ENCODE measurements at regions not wholly inside any gene's neighbourhood (a gene's known extent, or its start where the extent isn't known, plus 50 kb on each side); places are given as distances from the start of the nearest gene placed in this dataset.
A peak's percentile ranks its signal among the peaks of the same experiment; 100 is the strongest.

- intact Hi-C loops (cut with DNase I) = no loop called here
- WGBS, 3 donors = 94 to 96% (median 94%) methylated on average over 6 of the region's 6 CpGs
- H3K4me3 ChIP-seq = no peak overlapping the region
- no peaks in the 10 kb centered on the region for H3K36me3 ChIP-seq (ENCODE audit: insufficient read depth in 1 of 2, low read depth in 1 of 2)
- H3K4me1 ChIP-seq = peaks cover 17% of the 10 kb centered on the region
- H3K27ac ChIP-seq = no peak overlapping the region
- TF ChIP-seq, protein P1, sequence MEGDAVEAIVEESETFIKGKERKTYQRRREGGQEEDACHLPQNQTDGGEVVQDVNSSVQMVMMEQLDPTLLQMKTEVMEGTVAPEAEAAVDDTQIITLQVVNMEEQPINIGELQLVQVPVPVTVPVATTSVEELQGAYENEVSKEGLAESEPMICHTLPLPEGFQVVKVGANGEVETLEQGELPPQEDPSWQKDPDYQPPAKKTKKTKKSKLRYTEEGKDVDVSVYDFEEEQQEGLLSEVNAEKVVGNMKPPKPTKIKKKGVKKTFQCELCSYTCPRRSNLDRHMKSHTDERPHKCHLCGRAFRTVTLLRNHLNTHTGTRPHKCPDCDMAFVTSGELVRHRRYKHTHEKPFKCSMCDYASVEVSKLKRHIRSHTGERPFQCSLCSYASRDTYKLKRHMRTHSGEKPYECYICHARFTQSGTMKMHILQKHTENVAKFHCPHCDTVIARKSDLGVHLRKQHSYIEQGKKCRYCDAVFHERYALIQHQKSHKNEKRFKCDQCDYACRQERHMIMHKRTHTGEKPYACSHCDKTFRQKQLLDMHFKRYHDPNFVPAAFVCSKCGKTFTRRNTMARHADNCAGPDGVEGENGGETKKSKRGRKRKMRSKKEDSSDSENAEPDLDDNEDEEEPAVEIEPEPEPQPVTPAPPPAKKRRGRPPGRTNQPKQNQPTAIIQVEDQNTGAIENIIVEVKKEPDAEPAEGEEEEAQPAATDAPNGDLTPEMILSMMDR (IDR thresholded peaks at IDR 0.05) = no peak
- no peaks in the 10 kb centered on the region for H3K9me3 ChIP-seq
- DNase-seq (no peak), ATAC-seq (no peak)
- no peaks in the 10 kb centered on the region for H3K27me3 ChIP-seq (ENCODE audit: insufficient read depth in 3 of 3, low read length in 2 of 3)
Measured at GRCh38 chr20:58003525-58003924, 224.9 kb downstream of the ANKRD60 start.

DNA sequence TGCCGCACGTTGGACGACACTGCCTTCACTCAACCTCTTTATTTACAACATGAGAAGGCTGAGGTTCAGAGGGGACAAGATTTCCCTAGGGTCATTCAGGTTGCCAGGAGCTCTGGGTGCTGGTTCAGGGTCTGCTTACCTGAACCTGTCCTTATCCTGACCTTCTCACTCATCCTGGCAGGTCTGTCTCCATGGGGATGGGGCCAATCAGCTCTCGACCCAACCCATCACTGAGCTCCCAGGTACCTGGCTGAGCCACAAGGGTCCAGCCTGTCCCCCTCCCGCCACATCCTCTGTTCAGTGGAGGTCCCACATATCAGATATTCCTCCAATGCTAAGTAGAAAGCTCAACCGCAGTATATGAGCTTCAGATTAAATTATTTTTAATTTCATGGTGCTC lies 225.6 kb downstream of the ANKRD60 start:
- Histone ChIP-seq H3K27ac (no peak overlapping the region), H3K9me3 (no peaks in the 10 kb centered on the region), H3K27me3 (ENCODE audit: insufficient read depth in 3 of 3, low read length in 2 of 3) (no peaks in the 10 kb centered on the region), H3K4me1 (peaks cover 17% of the 10 kb centered on the region), H3K4me3 (no peak overlapping the region), H3K36me3 (ENCODE audit: insufficient read depth in 1 of 2, low read depth in 1 of 2) (no peaks in the 10 kb centered on the region)
- DNase-seq (no peak), ATAC-seq (no peak)
- WGBS, 3 donors = 89 to 93% (median 92%) methylated on average over 6 of the region's 6 CpGs
- intact Hi-C loops (cut with DNase I) = no loop called here
- TF ChIP-seq, protein P1 (IDR thresholded peaks at IDR 0.05) = no peak

DNA sequence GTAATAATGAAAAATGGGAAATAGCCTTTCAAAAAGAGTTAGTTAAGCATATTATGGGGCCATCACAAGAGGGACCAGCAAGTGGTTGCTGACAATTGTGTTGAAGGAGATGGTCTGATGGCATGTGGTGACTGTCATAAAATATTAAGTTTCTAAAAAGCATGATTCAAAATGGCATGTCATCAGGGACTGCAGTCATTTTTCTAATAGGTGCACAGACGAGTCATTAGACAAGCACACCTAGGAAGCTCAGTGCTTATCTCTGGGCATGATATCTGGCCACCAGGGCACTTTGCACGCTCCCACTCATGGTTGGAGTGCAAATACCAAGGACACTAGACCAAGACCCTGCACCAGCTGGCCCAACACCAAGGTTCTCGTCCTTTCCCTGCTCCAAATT lies 226.5 kb downstream of the ANKRD60 start:
- TF ChIP-seq, protein P1 (IDR thresholded peaks at IDR 0.05) = no peak
- intact Hi-C loops (cut with DNase I) = no loop called here
- H3K4me1 ChIP-seq = peaks cover 17% of the 10 kb centered on the region
- 70 to 89% (median 87%) methylated on average over 3 of the region's 3 CpGs for WGBS, 3 donors
- DNase-seq (no peak), ATAC-seq (no peak)
- no peaks in the 10 kb centered on the region for H3K9me3 ChIP-seq
- no peak overlapping the region for H3K4me3 ChIP-seq
- no peaks in the 10 kb centered on the region for H3K27me3 ChIP-seq (ENCODE audit: insufficient read depth in 3 of 3, low read length in 2 of 3)
- no peaks in the 10 kb centered on the region for H3K36me3 ChIP-seq (ENCODE audit: insufficient read depth in 1 of 2, low read depth in 1 of 2)
- H3K27ac ChIP-seq = no peak overlapping the region

GRCh38 chr20:58001381-58001780 lies 227.1 kb downstream of the ANKRD60 start:
- Histone ChIP-seq H3K4me3 (no peak overlapping the region), H3K4me1 (peaks cover 17% of the 10 kb centered on the region), H3K27me3 (ENCODE audit: insufficient read depth in 3 of 3, low read length in 2 of 3) (no peaks in the 10 kb centered on the region), H3K27ac (no peak overlapping the region), H3K36me3 (ENCODE audit: insufficient read depth in 1 of 2, low read depth in 1 of 2) (no peaks in the 10 kb centered on the region), H3K9me3 (no peaks in the 10 kb centered on the region)
- peak; percentile 54 to 68 for DNase-seq
- ATAC-seq = peak; percentile 73 to 90 (median 86)
- 20 to 26% (median 20%) methylated on average over 13 of the region's 13 CpGs for WGBS, 3 donors
- TF ChIP-seq, protein P1 (IDR thresholded peaks at IDR 0.05) = no peak
- intact Hi-C loops (cut with DNase I) = no loop called here

GRCh38 chr20:58000861-58001260 lies 227.6 kb downstream of the ANKRD60 start:
- intact Hi-C loops (cut with DNase I) = no loop called here
- Histone ChIP-seq H3K27me3 (ENCODE audit: insufficient read depth in 3 of 3, low read length in 2 of 3) (no peaks in the 10 kb centered on the region), H3K4me3 (no peak overlapping the region), H3K27ac (no peak overlapping the region), H3K9me3 (no peaks in the 10 kb centered on the region), H3K36me3 (ENCODE audit: insufficient read depth in 1 of 2, low read depth in 1 of 2) (no peaks in the 10 kb centered on the region), H3K4me1 (peaks cover 17% of the 10 kb centered on the region)
- 69 to 81% (median 69%) methylated on average over 2 of the region's 2 CpGs for WGBS, 3 donors
- TF ChIP-seq, protein P1 (IDR thresholded peaks at IDR 0.05) = no peak
- DNase-seq = no peak
- ATAC-seq = no peak

Data from psoas muscle (tissue), 7 donors.